Neuron (in vitro differentiated cells): ENCODE measurements at regions not wholly inside any gene's neighbourhood (a gene's known extent, or its start where the extent isn't known, plus 50 kb on each side); places are given as distances from the start of the nearest gene placed in this dataset.
"Not testable (repeated sequence)": the region's sequence is repeated elsewhere in the genome, so short reads cannot be mapped to it uniquely, and the experiment has no call there.

Source experiments
- H2AFZ ChIP-seq: one replicate; pipeline ENCODE4 v1.6.1; 2013; ENCODE audit warnings: low read depth, mild to moderate bottlenecking, inconsistent platforms, low read length, moderate library complexity
- H3K27me3 ChIP-seq: one replicate; pipeline ENCODE4 v1.6.1; 2013; ENCODE audit warnings: low read length; ENCODE audit not compliant: insufficient read depth
- H3K36me3 ChIP-seq: one replicate; pipeline ENCODE4 v1.6.1; 2013; ENCODE audit warnings: low read length; ENCODE audit not compliant: insufficient read depth
- H3K4me1 ChIP-seq: one replicate; pipeline ENCODE4 v1.6.1; 2013; ENCODE audit warnings: low read length; ENCODE audit not compliant: insufficient read depth
- H3K4me3 ChIP-seq: 2 replicates; pipeline ENCODE4 v1.5.1; 2013; ENCODE audit warnings: mild to moderate bottlenecking, low read length, moderate library complexity
- H3K9me3 ChIP-seq: one replicate; pipeline ENCODE4 v1.6.1; 2013; ENCODE audit warnings: low read length

GRCh38 chr7:76936346-76936745 lies 95.8 kb downstream of the SPDYE17 start:
- H3K4me3 ChIP-seq, H3K27me3 ChIP-seq, H3K4me1 ChIP-seq, H2AFZ ChIP-seq, H3K9me3 ChIP-seq, H3K36me3 ChIP-seq: not testable (repeated sequence)

DNA sequence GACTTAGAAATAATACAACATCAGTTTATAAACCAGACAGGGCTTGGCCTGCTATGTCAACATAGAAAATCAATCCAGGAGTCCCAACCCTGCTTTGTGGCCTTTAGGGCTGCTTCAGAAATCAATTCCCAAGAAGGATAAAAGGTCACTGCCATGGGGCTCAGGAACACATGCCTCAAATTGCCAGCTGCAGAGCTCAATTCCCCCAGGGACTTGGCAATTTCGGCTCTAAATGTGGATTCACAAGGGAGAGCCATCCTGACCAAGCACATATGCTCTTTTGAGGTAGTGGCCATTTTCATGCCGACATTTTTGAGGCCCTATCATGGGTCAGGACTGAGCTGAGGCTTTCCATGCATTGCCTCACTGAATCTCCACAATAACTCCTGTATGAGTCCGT lies 97.5 kb downstream of the SPDYE17 start:
- not testable (repeated sequence) for H3K9me3 ChIP-seq, H3K4me1 ChIP-seq, H3K36me3 ChIP-seq, H2AFZ ChIP-seq, H3K27me3 ChIP-seq, H3K4me3 ChIP-seq

DNA sequence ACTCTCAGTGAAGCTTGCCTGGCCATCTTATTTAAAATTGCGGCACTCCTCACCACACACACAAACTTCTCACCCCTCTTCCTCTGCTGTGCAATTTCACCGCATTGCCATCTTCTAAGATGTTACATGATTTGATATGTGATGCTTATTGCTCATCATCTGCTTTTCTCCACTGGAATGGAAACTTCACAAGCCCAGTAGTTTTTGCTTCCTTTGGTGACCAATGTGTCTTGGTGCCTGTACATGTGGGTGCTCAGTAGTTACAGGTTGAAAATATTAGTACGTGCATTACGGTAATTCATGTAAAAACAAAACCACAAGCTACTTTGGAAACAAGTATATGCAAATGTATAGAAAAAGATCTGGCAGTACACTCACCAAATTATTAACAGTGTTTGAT lies 99.2 kb downstream of the SPDYE17 start:
- not testable (repeated sequence) for H3K36me3 ChIP-seq, H3K4me3 ChIP-seq, H3K9me3 ChIP-seq, H3K4me1 ChIP-seq, H2AFZ ChIP-seq, H3K27me3 ChIP-seq

- H3K4me1 ChIP-seq, H3K36me3 ChIP-seq, H2AFZ ChIP-seq, H3K27me3 ChIP-seq, H3K4me3 ChIP-seq, H3K9me3 ChIP-seq: not testable (repeated sequence)
Observed at GRCh38 chr7:76931441-76931840, 100.7 kb downstream of the SPDYE17 start.

GRCh38 chr7:76930416-76930815 lies 101.7 kb downstream of the SPDYE17 start:
- not testable (repeated sequence) for H3K9me3 ChIP-seq, H3K27me3 ChIP-seq, H3K4me3 ChIP-seq, H2AFZ ChIP-seq, H3K36me3 ChIP-seq, H3K4me1 ChIP-seq

DNA sequence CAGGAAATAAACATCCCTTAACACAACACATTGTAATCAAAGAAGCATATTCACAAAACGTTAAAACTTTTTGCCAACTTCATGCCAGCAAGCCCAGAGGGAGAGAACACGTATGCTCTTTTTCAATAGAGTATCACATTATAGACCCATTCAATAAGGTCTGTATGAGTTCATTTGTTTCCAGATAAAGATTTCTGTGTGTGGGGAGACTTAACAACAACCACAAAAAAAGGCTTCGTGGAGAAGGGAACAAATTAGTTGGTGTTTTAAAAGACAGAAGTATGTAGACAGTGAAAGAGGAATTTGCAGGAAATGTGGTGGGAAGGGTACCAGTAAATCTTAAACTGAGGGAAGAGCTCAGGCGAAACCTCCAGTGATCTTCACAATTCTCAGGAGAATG lies 103.4 kb downstream of the SPDYE17 start:
- H3K4me1 ChIP-seq, H3K9me3 ChIP-seq, H3K36me3 ChIP-seq, H3K4me3 ChIP-seq, H3K27me3 ChIP-seq, H2AFZ ChIP-seq: not testable (repeated sequence)

- not testable (repeated sequence) for H3K36me3 ChIP-seq, H3K4me1 ChIP-seq, H3K9me3 ChIP-seq, H3K4me3 ChIP-seq, H3K27me3 ChIP-seq, H2AFZ ChIP-seq
Observed at GRCh38 chr7:76927741-76928393, 104.3 kb downstream of the SPDYE17 start.

DNA sequence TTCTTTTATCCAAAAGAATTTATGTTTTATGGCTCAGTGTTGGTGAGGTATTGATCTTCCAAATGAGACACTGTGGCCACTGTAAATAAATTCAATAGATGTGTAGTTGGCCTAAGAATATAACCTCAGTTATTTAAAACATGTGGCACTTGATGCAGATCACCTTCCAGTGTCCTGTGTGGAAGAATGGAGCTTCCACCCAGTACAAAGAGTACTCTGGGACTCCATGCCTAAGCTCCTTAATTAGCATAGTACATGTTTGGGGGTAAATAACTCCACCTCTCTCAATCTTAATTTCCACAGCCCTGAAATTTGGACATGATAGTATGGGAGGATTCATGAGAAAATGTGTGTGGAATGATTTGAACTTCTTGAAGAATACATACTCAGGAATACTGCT lies 105.7 kb downstream of the SPDYE17 start:
- H3K4me1 ChIP-seq, H3K4me3 ChIP-seq, H3K27me3 ChIP-seq, H3K36me3 ChIP-seq, H2AFZ ChIP-seq, H3K9me3 ChIP-seq: not testable (repeated sequence)

DNA sequence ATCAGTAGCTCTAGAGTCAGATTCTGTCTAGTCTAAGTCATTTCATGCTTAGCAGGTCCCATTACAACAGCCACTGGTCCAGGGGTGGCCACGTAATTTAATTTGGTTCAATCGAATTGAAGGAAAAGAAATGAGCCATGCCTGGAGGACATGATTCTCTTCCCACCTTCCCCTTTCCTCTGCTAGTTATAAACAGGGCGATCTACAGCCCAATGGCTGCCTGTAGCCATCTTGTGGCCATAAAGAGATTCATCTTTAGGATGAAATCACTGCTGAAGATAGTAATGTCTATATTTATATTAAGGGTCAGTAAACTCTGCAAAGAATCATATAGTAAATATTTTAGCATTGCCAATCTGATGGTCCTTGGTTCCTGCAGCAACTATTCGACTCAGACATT lies 107.4 kb downstream of the SPDYE17 start:
- not testable (repeated sequence) for H3K4me1 ChIP-seq, H2AFZ ChIP-seq, H3K27me3 ChIP-seq, H3K4me3 ChIP-seq, H3K36me3 ChIP-seq, H3K9me3 ChIP-seq

DNA sequence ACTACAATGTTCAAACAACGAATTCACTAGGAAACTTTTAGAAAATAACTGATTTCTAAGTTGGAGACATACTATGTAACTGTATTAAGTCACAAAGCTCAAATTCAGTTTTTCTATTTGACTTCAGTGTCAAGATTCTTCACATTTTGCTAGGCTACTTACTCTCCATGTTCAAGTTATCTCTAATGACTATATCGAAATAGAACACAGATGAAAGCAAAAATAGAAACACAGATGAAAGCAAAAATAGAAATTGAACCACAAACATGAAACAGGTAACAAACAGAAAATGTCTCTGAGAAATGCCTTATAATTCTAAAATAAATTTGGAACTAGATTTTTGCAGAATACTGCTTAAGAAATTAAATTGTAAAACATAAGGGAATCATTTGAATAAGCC lies 113.5 kb downstream of the SPDYE17 start:
- H2AFZ ChIP-seq, H3K27me3 ChIP-seq, H3K9me3 ChIP-seq, H3K36me3 ChIP-seq, H3K4me1 ChIP-seq, H3K4me3 ChIP-seq: not testable (repeated sequence)

DNA sequence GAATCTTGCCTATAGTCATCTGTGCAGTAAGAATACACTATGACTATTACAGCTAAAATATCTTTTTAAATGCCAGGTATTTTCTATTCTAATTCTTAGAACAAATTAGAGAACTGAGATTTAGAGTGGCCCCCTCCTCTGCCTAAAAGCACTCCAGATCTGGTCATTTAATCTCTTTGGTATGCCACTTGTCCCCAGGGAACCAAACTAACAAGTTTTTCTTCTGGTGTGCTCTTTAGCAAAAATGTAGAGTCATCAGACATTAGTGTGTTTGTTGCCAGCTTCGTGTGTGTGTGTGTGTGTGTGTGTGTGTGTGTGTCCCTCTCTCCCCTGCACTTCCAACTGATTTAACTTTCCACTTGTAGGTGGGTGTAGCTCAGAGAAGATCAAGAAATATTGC lies 117.8 kb downstream of the SPDYE17 start:
- not testable (repeated sequence) for H3K4me1 ChIP-seq, H3K4me3 ChIP-seq, H3K9me3 ChIP-seq, H2AFZ ChIP-seq, H3K27me3 ChIP-seq, H3K36me3 ChIP-seq

GRCh38 chr7:76912011-76912814 lies 119.9 kb downstream of the SPDYE17 start:
- not testable (repeated sequence) for H3K27me3 ChIP-seq, H3K36me3 ChIP-seq, H3K9me3 ChIP-seq, H2AFZ ChIP-seq, H3K4me1 ChIP-seq, H3K4me3 ChIP-seq

- H3K27me3 ChIP-seq, H3K9me3 ChIP-seq, H3K4me3 ChIP-seq: not testable (repeated sequence)
Observed at GRCh38 chr7:76904688-76905087, 127.5 kb downstream of the SPDYE17 start.

More at GRCh38 chr7:76904688-76905087, 127.5 kb downstream of the SPDYE17 start:
- not testable (repeated sequence) for H3K36me3 ChIP-seq, H3K4me1 ChIP-seq, H2AFZ ChIP-seq
